ENCODE measurements at regions not wholly inside any gene's neighbourhood (a gene's known extent, or its start where the extent isn't known, plus 50 kb on each side); places are given as distances from the start of the nearest gene placed in this dataset.

DNA sequence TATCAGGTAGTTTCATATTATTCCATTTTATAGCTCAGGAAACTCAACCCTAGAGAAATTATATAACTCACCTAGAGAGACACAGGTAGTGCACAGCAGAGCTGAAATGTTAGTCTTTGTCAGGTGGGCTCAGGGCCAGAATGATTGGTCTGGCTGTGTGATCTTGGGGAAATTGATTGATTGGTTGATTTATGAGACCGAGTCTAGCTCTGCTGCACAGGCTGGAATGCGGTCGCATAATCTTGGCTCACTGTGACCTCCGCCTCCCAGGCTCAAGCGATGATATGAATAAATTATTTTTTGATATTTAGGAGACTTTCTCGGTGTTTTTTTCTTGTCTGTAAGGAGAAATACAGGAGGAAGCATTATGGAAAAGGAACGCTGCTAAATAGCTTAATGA is 239.9 kb upstream of the SLC10A2 start:
- Mint-ChIP-seq H3K36me3 (no peaks in the 10 kb centered on the region), H3K27ac (no peak overlapping the region), H3K9me3 (peaks cover 0 to 21% (median 2%) of the 10 kb centered on the region in 9 donors), H3K4me3 (no peak overlapping the region), H3K27me3 (no peaks in the 10 kb centered on the region), H3K4me1 (no peaks in the 10 kb centered on the region)
- no peak for ATAC-seq
- POLR2A ChIA-PET: no interaction called here
- no peak for DNase-seq

DNA sequence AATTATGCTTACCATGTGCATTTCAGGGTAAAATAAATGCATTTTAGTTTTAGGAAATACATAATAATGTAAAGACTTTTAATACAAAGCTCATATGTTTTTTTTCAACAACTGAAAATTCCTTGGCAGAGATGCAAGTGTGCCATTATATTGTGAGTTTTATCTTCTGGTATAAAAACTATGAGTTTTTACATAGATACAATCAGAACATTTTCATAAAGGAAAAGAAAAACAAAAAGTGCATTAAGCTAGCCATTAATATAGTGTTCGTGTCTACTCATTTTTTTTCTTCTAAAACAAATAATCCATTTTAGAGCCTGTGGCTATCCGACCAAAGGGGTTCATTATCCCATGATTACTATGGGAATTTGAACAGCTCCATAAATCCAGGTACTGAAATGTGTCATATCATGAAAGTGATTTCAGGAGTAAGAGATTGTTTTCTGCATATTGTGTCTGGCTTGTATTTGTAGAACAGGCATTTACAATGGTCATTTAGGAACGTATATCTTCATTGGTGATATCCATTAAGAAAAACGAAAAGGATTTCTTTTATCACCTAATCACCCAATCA is 236.9 kb upstream of the SLC10A2 start:
- H3K27me3 Mint-ChIP-seq: no peaks in the 10 kb centered on the region
- H3K4me1 Mint-ChIP-seq: no peaks in the 10 kb centered on the region
- H3K9me3 Mint-ChIP-seq: peaks cover 0 to 11% (median 2%) of the 10 kb centered on the region in 9 donors
- no peak for DNase-seq
- H3K36me3 Mint-ChIP-seq: no peaks in the 10 kb centered on the region
- H3K27ac Mint-ChIP-seq: no peak overlapping the region
- POLR2A ChIA-PET: no interaction called here
- H3K4me3 Mint-ChIP-seq: no peak overlapping the region
- ATAC-seq: no peak

DNA sequence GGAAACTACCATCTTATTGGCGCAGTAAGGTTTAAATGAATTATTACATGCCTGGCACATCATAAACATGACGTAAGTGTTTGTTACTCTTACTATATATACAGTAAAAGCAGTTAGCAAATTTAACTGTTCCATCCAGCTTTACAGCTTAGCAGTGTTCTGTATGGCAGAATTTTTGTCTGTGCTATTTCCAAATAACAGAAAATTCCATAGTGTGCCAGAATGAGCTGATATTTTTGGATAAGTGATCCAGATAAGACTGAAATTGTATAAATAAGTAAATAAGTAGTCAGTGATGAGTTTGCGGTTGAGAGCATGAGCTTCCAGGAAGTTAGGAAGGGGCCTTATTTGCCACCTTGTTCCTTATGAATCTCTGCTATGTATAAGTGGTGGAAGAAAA is 236.5 kb upstream of the SLC10A2 start:
- Mint-ChIP-seq H3K27ac (no peak overlapping the region), H3K4me1 (no peaks in the 10 kb centered on the region), H3K9me3 (peaks cover 0 to 10% (median 1%) of the 10 kb centered on the region in 9 donors), H3K4me3 (no peak overlapping the region), H3K36me3 (no peaks in the 10 kb centered on the region), H3K27me3 (no peaks in the 10 kb centered on the region)
- DNase-seq (no peak), ATAC-seq (no peak)
- POLR2A ChIA-PET: no interaction called here

DNA sequence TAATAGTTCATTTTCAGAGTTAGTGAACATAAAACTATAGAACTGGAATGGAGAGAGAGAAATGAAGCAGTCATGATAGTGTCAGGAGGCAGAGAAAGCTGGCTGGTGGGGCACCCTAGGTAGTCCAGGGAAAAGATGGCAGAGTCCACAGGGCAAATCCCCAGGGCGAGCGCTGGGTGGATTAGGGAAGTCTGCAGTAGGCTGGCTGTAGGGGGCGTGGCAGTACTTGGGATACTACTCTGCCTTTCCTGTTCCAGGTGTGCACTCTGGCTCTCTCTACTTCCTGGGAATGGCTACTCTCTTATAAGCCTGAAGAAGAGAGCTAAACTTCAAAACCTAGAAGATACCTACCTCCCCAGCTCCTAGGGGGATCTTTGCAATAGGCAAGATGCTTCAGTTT is 232.9 kb upstream of the SLC10A2 start:
- no peak overlapping the region for H3K4me3 Mint-ChIP-seq
- no peak overlapping the region for H3K27ac Mint-ChIP-seq
- H3K27me3 Mint-ChIP-seq: no peaks in the 10 kb centered on the region
- ATAC-seq (no peak), DNase-seq (no peak)
- H3K4me1 Mint-ChIP-seq: no peaks in the 10 kb centered on the region
- peaks cover 0 to 6% (median 2%) of the 10 kb centered on the region in 3 donors for H3K36me3 Mint-ChIP-seq
- peaks cover 0 to 19% (median 9%) of the 10 kb centered on the region in 9 donors for H3K9me3 Mint-ChIP-seq
- POLR2A ChIA-PET: no interaction called here

DNA sequence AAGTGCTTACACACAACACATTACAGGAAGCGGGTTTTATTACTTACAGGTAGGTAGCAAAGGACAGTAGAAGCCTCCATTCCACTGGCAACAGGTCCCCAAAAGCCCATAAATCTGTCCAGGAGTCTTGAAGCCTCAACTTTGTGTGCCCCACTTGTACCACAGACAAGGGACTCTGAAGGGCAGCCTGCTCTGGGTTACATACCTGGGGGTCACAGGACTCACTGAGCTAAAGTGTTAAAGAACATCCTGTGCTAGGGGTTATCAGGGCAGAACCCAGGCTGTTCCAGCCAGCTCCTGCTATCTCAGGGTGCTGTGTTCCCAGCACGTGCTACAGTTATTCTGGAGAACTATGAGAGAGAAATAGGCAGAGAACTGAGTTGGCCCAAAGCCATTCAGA is 230.9 kb upstream of the SLC10A2 start:
- H3K4me1 Mint-ChIP-seq: no peaks in the 10 kb centered on the region
- DNase-seq (no peak), ATAC-seq (no peak)
- H3K9me3 Mint-ChIP-seq: peaks cover 0 to 19% (median 9%) of the 10 kb centered on the region in 9 donors
- no peak overlapping the region for H3K4me3 Mint-ChIP-seq
- H3K27ac Mint-ChIP-seq: no peak overlapping the region
- peaks cover 0 to 6% (median 2%) of the 10 kb centered on the region in 3 donors for H3K36me3 Mint-ChIP-seq
- POLR2A ChIA-PET: no interaction called here
- no peaks in the 10 kb centered on the region for H3K27me3 Mint-ChIP-seq

DNA sequence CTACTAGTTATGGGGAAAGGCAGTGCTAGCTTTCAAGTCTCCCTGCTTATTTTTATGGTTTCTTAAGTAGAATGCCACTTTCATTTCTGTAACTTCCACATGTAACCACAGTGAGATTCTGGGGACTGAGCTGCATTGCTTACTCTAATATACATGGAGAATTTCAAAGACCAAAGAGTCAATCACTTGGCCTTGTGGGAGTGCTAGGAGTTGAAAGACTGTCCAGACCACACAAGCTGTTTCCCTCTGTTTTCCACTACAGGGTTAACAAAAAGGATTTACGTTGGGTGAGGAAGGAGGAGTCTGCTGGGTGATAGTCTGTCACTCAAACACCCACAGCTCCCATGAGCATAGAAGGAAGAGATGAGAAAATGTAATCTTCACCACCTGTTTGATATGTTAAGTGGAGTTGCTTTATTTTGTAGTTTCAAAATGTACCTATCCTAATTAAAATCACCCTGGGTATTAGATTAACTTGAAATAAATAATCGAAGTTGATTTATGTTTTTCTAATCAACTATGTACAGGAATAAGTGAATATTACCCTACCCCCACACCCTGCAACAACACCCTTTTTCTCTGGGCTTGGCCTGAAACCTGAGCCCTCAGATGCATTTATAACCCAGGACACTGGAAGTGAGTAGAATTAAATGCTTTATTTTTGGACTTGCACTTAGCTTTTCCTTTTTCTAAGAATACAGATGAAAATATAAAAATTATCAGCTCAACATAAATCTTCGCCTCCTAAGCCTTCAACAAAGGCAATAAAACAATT is 225.8 kb upstream of the SLC10A2 start:
- no peak for ATAC-seq
- Mint-ChIP-seq H3K9me3 (peaks cover 0 to 9% (median 3%) of the 10 kb centered on the region in 9 donors), H3K4me1 (peaks cover 0 to 4% (median 2%) of the 10 kb centered on the region in 4 donors), H3K4me3 (no peak overlapping the region), H3K27ac (no peak overlapping the region), H3K36me3 (peaks cover 0 to 4% (median 2%) of the 10 kb centered on the region in 3 donors), H3K27me3 (no peaks in the 10 kb centered on the region)
- DNase-seq: no peak
- POLR2A ChIA-PET: no interaction called here

DNA sequence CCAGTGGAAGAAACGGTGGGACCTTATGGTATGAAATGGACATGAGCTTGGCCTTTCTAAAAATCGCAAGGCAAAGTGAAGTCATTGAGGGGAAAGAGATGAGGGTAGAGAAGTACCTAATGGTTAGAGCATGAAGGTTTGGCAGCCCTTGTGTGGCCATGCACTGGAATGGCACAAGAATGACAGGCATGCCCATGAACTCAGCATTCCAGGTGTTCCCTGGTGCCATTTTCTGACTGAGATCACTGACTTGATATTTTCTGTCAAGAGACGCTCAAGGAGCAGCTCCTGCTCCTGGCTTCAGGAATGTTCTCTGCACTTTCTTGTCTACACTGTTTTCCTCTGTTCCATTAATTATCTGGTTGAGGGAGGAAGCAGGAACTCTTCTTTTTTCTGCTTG is 225.0 kb upstream of the SLC10A2 start:
- no peak for ATAC-seq
- H3K36me3 Mint-ChIP-seq: peaks cover 0 to 2% (median 0%) of the 10 kb centered on the region in 3 donors

DNA sequence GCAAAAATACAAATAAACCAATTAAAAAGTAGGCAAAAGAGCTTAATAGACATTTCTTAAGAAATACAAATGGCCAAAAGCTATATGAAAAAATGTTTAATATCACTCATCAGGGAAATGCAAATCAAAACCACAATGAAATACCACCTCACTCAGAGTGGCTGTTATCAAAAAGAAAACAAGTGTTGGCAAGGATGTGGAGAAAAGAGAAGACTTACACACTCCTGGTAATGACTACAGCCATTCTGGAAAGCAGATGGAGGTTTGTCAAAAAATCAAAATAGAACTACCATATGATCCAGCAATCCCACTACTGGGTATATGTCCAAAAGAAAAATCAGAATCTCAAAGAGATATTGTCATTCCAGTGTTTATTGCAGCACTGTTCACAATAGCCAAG is 223.5 kb upstream of the SLC10A2 start:
- H3K27ac Mint-ChIP-seq: no peak overlapping the region
- POLR2A ChIA-PET: no interaction called here
- no peaks in the 10 kb centered on the region for H3K27me3 Mint-ChIP-seq
- ATAC-seq (no peak), DNase-seq (no peak)
- H3K9me3 Mint-ChIP-seq: peaks cover 0 to 2% (median 0%) of the 10 kb centered on the region in 9 donors
- H3K36me3 Mint-ChIP-seq: no peaks in the 10 kb centered on the region
- H3K4me3 Mint-ChIP-seq: no peak overlapping the region
- H3K4me1 Mint-ChIP-seq: peaks cover 0 to 4% (median 2%) of the 10 kb centered on the region in 4 donors

More for the DNA sequence above, 225.0 kb upstream of the SLC10A2 start:
- POLR2A ChIA-PET: no interaction called here
- DNase-seq: no peak
- Mint-ChIP-seq H3K4me1 (peaks cover 0 to 4% (median 2%) of the 10 kb centered on the region in 4 donors), H3K27ac (no peak overlapping the region), H3K4me3 (no peak overlapping the region), H3K9me3 (peaks cover 0 to 4% (median 0%) of the 10 kb centered on the region in 9 donors), H3K27me3 (no peaks in the 10 kb centered on the region)

DNA sequence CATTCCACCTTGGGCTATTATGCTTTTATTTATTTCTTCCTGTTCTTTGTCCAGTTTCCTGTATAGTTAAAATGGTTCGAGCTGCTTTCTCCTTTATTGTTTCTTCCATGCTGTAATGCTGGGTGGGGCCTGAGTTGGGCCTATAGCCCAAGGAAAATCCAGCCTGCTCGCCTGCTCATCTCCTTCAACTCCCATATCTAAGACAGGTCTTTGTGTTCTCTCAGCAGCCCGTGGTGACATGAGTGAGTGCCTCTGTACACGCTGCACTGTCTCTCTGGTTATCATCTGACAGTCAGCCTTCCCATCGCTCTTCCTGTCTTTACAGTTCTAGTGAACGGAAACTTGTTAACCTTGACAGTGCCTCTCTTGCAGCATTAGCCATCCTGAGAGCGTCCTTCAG is 221.9 kb upstream of the SLC10A2 start:
- peak overlapping the region in 1 of 10 donors; percentile 32 for H3K4me3 Mint-ChIP-seq
- peaks cover 0 to 10% (median 0%) of the 10 kb centered on the region in 9 donors for H3K9me3 Mint-ChIP-seq
- no peak for DNase-seq
- no peaks in the 10 kb centered on the region for H3K36me3 Mint-ChIP-seq
- ATAC-seq: no peak
- peaks cover 0 to 4% (median 2%) of the 10 kb centered on the region in 4 donors for H3K4me1 Mint-ChIP-seq
- peak overlapping the region in 2 of 10 donors; percentile 28 to 69 for H3K27ac Mint-ChIP-seq
- H3K27me3 Mint-ChIP-seq: peaks cover 0 to 9% (median 2%) of the 10 kb centered on the region in 5 donors
- POLR2A ChIA-PET: no interaction called here

DNA sequence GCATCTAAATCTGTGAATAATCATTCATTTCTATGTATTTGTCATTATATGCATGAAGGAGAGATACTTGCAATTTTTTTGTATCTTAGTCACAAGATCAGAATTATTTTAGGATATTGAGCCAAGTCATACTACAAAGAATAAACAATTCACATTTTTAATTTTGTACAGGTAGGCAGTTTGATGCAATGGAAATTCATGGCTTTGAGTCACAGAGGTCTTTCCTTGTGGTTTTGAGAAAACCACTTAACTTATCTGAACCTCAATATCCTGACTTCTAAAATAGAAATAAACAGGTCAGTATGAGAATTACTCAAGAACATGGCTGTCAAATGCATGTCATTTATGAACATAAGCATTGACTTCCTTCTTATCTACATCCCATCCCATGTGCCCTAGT is 221.4 kb upstream of the SLC10A2 start:
- no peaks in the 10 kb centered on the region for H3K36me3 Mint-ChIP-seq
- H3K27ac Mint-ChIP-seq: no peak overlapping the region
- DNase-seq (no peak), ATAC-seq (no peak)
- POLR2A ChIA-PET: no interaction called here
- peaks cover 0 to 10% (median 0%) of the 10 kb centered on the region in 9 donors for H3K9me3 Mint-ChIP-seq
- peaks cover 0 to 4% (median 2%) of the 10 kb centered on the region in 4 donors for H3K4me1 Mint-ChIP-seq
- no peak overlapping the region for H3K4me3 Mint-ChIP-seq
- peaks cover 0 to 13% (median 6%) of the 10 kb centered on the region in 5 donors for H3K27me3 Mint-ChIP-seq

DNA sequence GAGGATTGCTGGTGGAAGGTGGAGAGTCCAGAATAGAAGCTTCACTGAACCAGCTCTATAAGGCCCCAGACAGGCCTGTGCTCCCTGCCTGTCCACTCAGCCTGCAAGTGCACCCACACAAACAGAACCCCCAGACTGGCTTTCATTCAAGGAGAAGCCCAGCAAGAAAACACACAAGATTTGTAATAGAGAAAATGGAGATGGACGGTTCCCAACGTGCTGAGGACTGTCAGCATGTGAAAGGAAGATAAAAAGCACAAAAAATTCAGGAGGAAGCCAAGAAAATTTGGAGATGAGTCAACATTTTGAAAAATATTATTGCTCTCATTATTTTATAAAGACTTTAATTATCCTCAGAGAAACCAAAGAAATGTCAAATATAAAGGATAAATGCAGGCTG is 218.2 kb upstream of the SLC10A2 start:
- POLR2A ChIA-PET: no interaction called here
- H3K27me3 Mint-ChIP-seq: peaks cover 3 to 13% (median 9%) of the 10 kb centered on the region in 5 donors
- no peak for ATAC-seq
- no peaks in the 10 kb centered on the region for H3K36me3 Mint-ChIP-seq
- no peak for DNase-seq
- H3K4me1 Mint-ChIP-seq: peaks cover 0 to 4% (median 2%) of the 10 kb centered on the region in 4 donors
- H3K27ac Mint-ChIP-seq: no peak overlapping the region
- no peak overlapping the region for H3K4me3 Mint-ChIP-seq
- peaks cover 0 to 10% (median 0%) of the 10 kb centered on the region in 9 donors for H3K9me3 Mint-ChIP-seq

DNA sequence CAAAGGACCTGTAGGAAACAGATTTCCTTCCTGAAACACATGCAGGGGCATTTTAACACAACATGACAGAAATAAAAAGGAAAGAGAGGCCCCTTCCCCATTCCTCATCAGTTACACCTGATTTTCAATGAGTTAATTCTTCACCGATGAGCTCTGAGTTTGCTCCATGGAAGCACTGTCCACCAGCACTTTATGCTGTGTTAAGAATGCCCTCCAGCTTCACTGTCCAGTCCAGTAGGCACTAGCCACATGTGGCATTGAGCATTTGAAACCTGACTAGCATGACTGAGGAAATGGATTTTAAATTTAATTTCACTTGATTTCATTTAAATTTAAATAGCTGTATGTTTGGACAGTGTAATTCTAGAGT is 217.2 kb upstream of the SLC10A2 start:
- Mint-ChIP-seq H3K36me3 (no peaks in the 10 kb centered on the region), H3K4me3 (no peak overlapping the region), H3K4me1 (peaks cover 0 to 4% (median 2%) of the 10 kb centered on the region in 4 donors), H3K27me3 (peaks cover 3 to 13% (median 9%) of the 10 kb centered on the region in 5 donors), H3K27ac (no peak overlapping the region), H3K9me3 (peaks cover 0 to 10% (median 0%) of the 10 kb centered on the region in 9 donors)
- POLR2A ChIA-PET: no interaction called here
- ATAC-seq (no peak), DNase-seq (no peak)

DNA sequence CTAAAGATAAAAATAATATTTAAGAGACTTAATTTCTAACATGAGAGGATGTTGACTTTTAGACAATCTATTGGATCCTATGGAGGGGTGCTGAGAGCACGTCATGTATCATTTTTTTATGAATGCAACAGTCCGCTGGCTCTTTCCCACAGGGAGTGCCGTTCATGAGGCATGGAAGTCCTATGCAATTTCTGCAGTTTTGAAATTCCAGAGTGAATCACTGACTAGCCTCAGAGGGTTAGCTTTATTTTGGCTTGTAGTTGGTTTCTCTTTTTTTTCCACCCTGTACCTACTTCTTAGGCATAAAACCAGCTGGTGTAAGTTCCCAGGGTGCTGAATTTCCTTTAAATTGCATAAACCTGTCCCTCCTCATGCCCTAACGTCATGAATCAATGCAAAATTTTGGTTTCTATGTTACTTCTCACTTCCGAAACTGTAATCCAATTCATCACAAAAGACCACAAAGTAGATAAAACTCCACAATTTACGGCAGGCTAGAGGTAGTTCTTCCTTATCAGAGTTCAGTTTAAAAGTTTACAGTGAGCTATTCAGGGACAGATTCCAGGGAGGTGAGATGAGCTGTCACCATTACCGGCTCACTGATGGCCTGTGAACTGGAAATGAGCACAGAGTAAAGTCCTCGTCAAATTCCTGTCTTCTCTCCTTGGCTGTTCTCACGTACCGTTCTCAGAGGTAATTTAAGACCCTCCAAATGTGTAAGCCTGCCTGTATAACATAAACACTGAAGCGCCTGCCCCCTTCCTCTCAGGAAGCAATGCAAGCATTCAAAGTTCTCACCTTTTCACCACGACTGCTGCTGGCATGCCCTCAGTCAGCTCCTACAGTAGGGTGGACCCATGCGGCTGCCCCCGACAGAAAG is 216.6 kb upstream of the SLC10A2 start:
- Mint-ChIP-seq H3K4me1 (no peaks in the 10 kb centered on the region), H3K27me3 (peaks cover 3 to 14% (median 9%) of the 10 kb centered on the region in 5 donors), H3K27ac (no peak overlapping the region), H3K4me3 (no peak overlapping the region), H3K36me3 (no peaks in the 10 kb centered on the region), H3K9me3 (peaks cover 0 to 10% (median 0%) of the 10 kb centered on the region in 9 donors)
- POLR2A ChIA-PET: no interaction called here
- DNase-seq (no peak), ATAC-seq (no peak)

Data from naive thymus-derived CD8-positive, alpha-beta T cell (primary cell).